ENCODE measurements at regions not wholly inside any gene's neighbourhood (a gene's known extent, or its start where the extent isn't known, plus 50 kb on each side); places are given as distances from the start of the nearest gene placed in this dataset.

GRCh38 chr10:33391611-33392465, 57.4 kb upstream of the NRP1 start:
- Histone ChIP-seq H3K4me1 (ENCODE audit: insufficient read depth, low read length, poor library complexity, severe bottlenecking) (no peaks in the 10 kb centered on the region), H3K36me3 (ENCODE audit: insufficient read depth, low read length) (no peaks in the 10 kb centered on the region), H3K27me3 (ENCODE audit: insufficient read depth, low read length, poor library complexity, severe bottlenecking) (no peaks in the 10 kb centered on the region), H3K4me3 (ENCODE audit: low read length, poor library complexity, severe bottlenecking) (no peak overlapping the region), H3K9ac (ENCODE audit: low read depth, low read length, poor library complexity, severe bottlenecking) (no peak overlapping the region), H3K79me2 (ENCODE audit: insufficient read depth, low read length) (no peaks in the 10 kb centered on the region), H2AFZ (ENCODE audit: low read length) (no peak overlapping the region), H3F3A (ENCODE audit: low read depth) (no peaks in the 10 kb centered on the region), H3K9me2 (replicated peaks; ENCODE audit: low read depth, low read length) (no peaks in the 10 kb centered on the region), H3K9me3 (ENCODE audit: insufficient read depth, low read depth, low read length) (no peaks in the 10 kb centered on the region), H3K4me2 (ENCODE audit: low read depth, low read length, poor library complexity, severe bottlenecking) (no peak overlapping the region), H4K20me1 (ENCODE audit: insufficient read depth, low read length, poor library complexity, severe bottlenecking) (no peaks in the 10 kb centered on the region)
- no peak for TF ChIP-seq CTCF (conservative IDR thresholded peaks at IDR 0.05; ENCODE audit: low read length)
- TF ChIP-seq EZH2phosphoT487 (IDR thresholded peaks at IDR 0.05; ENCODE audit: borderline replicate concordance), result no peak

GRCh38 chr10:33390046-33390445, 55.6 kb upstream of the NRP1 start:
- Histone ChIP-seq H3K4me2 (ENCODE audit: low read depth, low read length, poor library complexity, severe bottlenecking) (no peak overlapping the region), H3K36me3 (ENCODE audit: insufficient read depth, low read length) (no peaks in the 10 kb centered on the region), H3K9ac (ENCODE audit: low read depth, low read length, poor library complexity, severe bottlenecking) (no peak overlapping the region), H3K4me3 (ENCODE audit: low read length, poor library complexity, severe bottlenecking) (no peak overlapping the region), H3K9me2 (replicated peaks; ENCODE audit: low read depth, low read length) (no peaks in the 10 kb centered on the region), H4K20me1 (ENCODE audit: insufficient read depth, low read length, poor library complexity, severe bottlenecking) (no peaks in the 10 kb centered on the region), H3K27me3 (ENCODE audit: insufficient read depth, low read length, poor library complexity, severe bottlenecking) (no peaks in the 10 kb centered on the region), H3F3A (ENCODE audit: low read depth) (no peaks in the 10 kb centered on the region), H3K79me2 (ENCODE audit: insufficient read depth, low read length) (no peaks in the 10 kb centered on the region), H3K4me1 (ENCODE audit: insufficient read depth, low read length, poor library complexity, severe bottlenecking) (no peaks in the 10 kb centered on the region), H3K9me3 (ENCODE audit: insufficient read depth, low read depth, low read length) (no peaks in the 10 kb centered on the region), H2AFZ (ENCODE audit: low read length) (no peak overlapping the region)
- TF ChIP-seq EZH2phosphoT487 (IDR thresholded peaks at IDR 0.05; ENCODE audit: borderline replicate concordance), result no peak

- Histone ChIP-seq H2AFZ (ENCODE audit: low read length) (no peak overlapping the region), H3K79me2 (ENCODE audit: insufficient read depth, low read length) (no peaks in the 10 kb centered on the region), H3K36me3 (ENCODE audit: insufficient read depth, low read length) (no peaks in the 10 kb centered on the region), H3F3A (ENCODE audit: low read depth) (no peaks in the 10 kb centered on the region), H3K4me2 (ENCODE audit: low read depth, low read length, poor library complexity, severe bottlenecking) (no peak overlapping the region), H3K9ac (ENCODE audit: low read depth, low read length, poor library complexity, severe bottlenecking) (no peak overlapping the region), H3K9me3 (ENCODE audit: insufficient read depth, low read depth, low read length) (no peaks in the 10 kb centered on the region), H3K4me1 (ENCODE audit: insufficient read depth, low read length, poor library complexity, severe bottlenecking) (no peaks in the 10 kb centered on the region), H3K27me3 (ENCODE audit: insufficient read depth, low read length, poor library complexity, severe bottlenecking) (no peaks in the 10 kb centered on the region), H3K4me3 (ENCODE audit: low read length, poor library complexity, severe bottlenecking) (no peak overlapping the region), H3K9me2 (replicated peaks; ENCODE audit: low read depth, low read length) (no peaks in the 10 kb centered on the region), H4K20me1 (ENCODE audit: insufficient read depth, low read length, poor library complexity, severe bottlenecking) (no peaks in the 10 kb centered on the region)
- no peak for TF ChIP-seq CTCF (conservative IDR thresholded peaks at IDR 0.05; ENCODE audit: low read length)
- no peak for TF ChIP-seq EZH2phosphoT487 (IDR thresholded peaks at IDR 0.05; ENCODE audit: borderline replicate concordance)
These were observed 54.3 kb upstream of the NRP1 start for GRCh38 chr10:33388785-33389184.

GRCh38 chr10:33388382-33388781, 53.9 kb upstream of the NRP1 start:
- no peaks in the 10 kb centered on the region for H3K9me2 ChIP-seq (replicated peaks; ENCODE audit: low read depth, low read length)
- H3K27me3 ChIP-seq (ENCODE audit: insufficient read depth, low read length, poor library complexity, severe bottlenecking), result no peaks in the 10 kb centered on the region
- no peak overlapping the region for H3K4me2 ChIP-seq (ENCODE audit: low read depth, low read length, poor library complexity, severe bottlenecking)
- H4K20me1 ChIP-seq (ENCODE audit: insufficient read depth, low read length, poor library complexity, severe bottlenecking), result no peaks in the 10 kb centered on the region
- no peaks in the 10 kb centered on the region for H3K79me2 ChIP-seq (ENCODE audit: insufficient read depth, low read length)
- no peak overlapping the region for H2AFZ ChIP-seq (ENCODE audit: low read length)
- H3K9ac ChIP-seq (ENCODE audit: low read depth, low read length, poor library complexity, severe bottlenecking), result no peak overlapping the region
- H3K4me1 ChIP-seq (ENCODE audit: insufficient read depth, low read length, poor library complexity, severe bottlenecking), result no peaks in the 10 kb centered on the region
- no peaks in the 10 kb centered on the region for H3K36me3 ChIP-seq (ENCODE audit: insufficient read depth, low read length)
- no peak overlapping the region for H3K4me3 ChIP-seq (ENCODE audit: low read length, poor library complexity, severe bottlenecking)
- TF ChIP-seq CTCF (conservative IDR thresholded peaks at IDR 0.05; ENCODE audit: low read length) (no peak), EZH2phosphoT487 (IDR thresholded peaks at IDR 0.05; ENCODE audit: borderline replicate concordance) (no peak)
- no peaks in the 10 kb centered on the region for H3F3A ChIP-seq (ENCODE audit: low read depth)
- H3K9me3 ChIP-seq (ENCODE audit: insufficient read depth, low read depth, low read length), result no peaks in the 10 kb centered on the region
